22Rv1 (cell line): ENCODE measurements at regions not wholly inside any gene's neighbourhood (a gene's known extent, or its start where the extent isn't known, plus 50 kb on each side); places are given as distances from the start of the nearest gene placed in this dataset.

Experiments used
- CTCF ChIP-seq: fragments of 450-650 bp; IDR thresholded peaks from 2 replicates; pipeline ENCODE4 v1.5.1; 2017; ENCODE audit warnings: mild to moderate bottlenecking
- ZFX ChIP-seq: fragments of 450-650 bp; IDR thresholded peaks from 2 replicates; pipeline ENCODE4 v1.6.1; 2017; ENCODE audit warnings: antibody characterized with exemption, borderline replicate concordance

GRCh38 chr11:98040061-98040808, 980.5 kb upstream of the CNTN5 start:
- no peak for TF ChIP-seq CTCF
- no peak for TF ChIP-seq ZFX
